GM21723 (cell line): ENCODE measurements at regions not wholly inside any gene's neighbourhood (a gene's known extent, or its start where the extent isn't known, plus 50 kb on each side); places are given as distances from the start of the nearest gene placed in this dataset.

Experiments
- ATAC-seq: cut with Tn5 transposase; IDR thresholded peaks from one replicate; pipeline ENCODE4 v1.9.1; 2021; ENCODE audit warnings: mild to moderate bottlenecking, moderate library complexity; ENCODE audit not compliant: unreplicated experiment

DNA sequence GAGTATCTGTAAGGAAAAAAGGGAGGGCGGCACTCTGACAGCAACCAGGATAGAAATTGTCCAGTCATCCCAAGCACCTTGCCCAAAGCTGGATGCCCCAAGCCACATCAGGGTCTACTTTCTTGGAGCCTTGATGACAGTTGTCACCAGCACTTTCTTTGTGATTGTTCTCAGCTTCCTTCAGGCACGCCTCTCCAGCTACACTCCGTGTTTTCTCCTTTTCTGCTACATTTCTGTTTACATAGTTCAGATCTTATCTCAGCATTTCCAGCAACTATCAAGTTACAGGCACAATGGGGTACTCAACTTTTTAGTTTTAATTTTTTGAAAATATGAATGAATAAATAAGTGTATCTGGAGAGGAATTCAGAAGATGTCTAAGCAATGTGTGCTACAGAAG lies 115.3 kb upstream of the CELF4 start:
- ATAC-seq = no peak

- no peak for ATAC-seq
Measured at GRCh38 chr18:37676276-37676675, 110.7 kb upstream of the CELF4 start.

GRCh38 chr18:37675699-37676098 lies 110.1 kb upstream of the CELF4 start:
- ATAC-seq = no peak

- ATAC-seq = no peak
Measured at GRCh38 chr18:37674570-37674969, 109.0 kb upstream of the CELF4 start.

GRCh38 chr18:37673671-37674070 lies 108.1 kb upstream of the CELF4 start:
- no peak for ATAC-seq

GRCh38 chr18:37672932-37673595 lies 107.5 kb upstream of the CELF4 start:
- ATAC-seq = no peak

GRCh38 chr18:37672001-37672400 lies 106.4 kb upstream of the CELF4 start:
- no peak for ATAC-seq

- ATAC-seq = no peak
Measured at GRCh38 chr18:37671530-37671929, 105.9 kb upstream of the CELF4 start.

GRCh38 chr18:37671119-37671518 lies 105.5 kb upstream of the CELF4 start:
- no peak for ATAC-seq

DNA sequence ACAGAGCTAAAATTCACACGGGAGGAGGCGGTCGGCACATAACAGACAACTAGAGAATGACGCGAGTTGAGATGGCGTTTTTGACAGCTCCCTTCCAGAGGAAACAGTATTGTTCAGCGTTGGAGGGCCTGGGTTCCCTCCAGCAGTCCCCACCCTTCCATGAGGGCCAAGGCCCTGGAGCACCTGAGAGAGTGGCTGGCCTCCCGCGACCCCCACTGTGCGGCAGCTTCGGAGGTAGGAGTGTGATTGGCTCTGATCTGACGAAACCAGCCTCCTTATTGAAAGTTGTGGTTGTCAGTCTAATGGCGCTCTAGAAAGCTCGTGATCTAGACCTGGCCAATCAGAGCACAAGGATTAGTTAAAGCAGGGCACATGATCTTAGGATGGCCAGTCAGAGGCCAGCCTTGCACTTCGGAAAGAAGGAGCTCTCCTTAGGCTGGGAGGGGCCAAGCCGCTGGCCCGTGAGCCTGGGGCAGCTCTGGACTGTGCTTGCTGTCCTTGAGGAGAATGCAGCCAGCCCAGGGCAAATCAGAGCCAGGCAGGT lies 104.5 kb upstream of the CELF4 start:
- ATAC-seq = no peak

DNA sequence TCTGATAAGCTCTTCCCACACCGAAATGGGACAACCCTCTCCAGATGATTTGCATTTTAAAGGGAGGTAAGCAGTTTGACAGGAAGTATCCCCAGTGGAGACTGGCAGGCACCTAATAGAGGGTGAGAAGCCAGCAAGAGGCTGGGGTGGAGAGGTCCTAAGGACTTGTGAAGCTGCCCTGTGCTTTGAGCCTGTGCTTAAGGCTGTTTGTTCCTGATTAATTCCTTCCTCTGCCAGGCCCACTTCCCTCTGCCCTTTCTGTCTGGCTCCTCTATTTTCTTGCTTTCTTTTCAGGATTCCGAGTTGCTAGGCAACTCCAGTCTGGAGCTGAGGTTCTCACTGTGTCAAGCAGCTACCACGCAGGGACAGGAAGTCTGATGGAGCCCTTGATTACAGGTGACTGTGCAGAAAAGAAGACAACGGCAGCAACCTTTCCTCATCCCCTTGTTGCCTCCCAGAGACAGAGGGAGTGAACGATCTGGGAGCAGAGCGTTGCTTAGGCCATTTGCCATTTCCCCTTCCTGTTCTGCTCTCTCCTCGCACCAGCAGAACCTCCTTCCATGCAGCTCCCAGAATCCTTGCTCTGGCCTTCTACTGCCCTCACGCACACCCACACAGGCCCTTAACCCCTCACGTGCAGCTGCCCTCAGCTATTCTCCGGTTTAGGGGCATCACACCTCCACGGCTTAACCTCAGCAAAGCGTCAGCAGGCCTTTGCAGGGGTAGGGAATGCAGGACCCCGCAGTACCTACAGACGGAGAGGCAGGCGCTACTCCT lies 103.6 kb upstream of the CELF4 start:
- ATAC-seq = no peak

DNA sequence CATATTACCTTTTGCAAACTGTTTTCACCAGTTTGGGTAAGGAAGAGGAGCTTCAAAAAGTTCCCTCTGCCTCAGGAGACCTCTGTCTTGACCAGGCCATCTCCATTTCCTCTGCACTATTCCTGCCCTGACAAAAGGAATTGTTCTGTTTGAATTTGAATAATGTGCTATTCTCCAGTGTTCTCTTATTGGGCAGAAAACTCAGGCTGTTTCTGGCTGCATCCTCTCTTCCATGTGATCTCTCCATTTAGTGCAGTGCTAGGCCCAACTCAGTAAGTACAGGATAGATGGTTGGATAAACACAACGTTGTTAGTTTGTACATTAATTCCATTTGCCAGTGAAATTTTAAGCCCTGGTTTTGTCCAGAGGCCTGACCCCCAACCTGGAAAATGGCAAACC lies 102.2 kb upstream of the CELF4 start:
- no peak for ATAC-seq

DNA sequence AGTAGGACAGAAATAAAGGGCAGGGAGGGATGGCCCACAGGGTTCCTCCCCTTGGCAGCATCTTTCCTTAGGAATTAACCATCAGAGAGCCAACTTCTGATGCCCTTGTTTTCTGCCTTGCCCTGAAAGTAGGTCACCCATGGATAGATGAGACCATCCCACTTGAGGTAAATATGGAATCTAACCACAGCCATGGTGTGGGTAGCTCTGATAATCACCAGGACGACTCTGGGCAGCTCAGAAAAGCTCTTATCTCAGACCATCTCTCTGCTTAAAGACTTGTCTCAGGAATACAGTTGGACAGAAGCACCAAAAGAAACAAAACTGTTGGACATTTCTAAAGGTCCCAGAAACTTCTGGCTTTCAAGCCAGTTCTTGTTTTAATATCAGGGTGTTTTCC lies 101.4 kb upstream of the CELF4 start:
- no peak for ATAC-seq

DNA sequence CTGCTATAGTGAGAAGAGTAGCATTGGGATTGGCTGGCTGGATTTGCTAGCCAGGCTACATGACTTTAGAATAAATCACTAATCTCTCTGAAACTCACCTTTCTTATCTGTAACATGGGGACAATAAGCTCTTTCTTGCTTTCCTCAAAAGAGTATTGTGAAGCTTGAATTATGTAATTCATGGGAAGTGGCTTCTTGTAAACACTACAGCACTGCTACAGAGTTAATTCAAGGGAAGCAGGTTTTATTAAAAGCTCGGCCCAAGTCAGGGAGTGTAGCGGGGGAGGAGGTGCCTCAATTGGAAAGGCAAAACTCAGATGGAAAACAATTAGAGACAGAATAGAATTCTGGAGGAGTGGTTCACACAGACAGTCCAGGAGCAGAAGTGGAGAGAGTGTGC lies 100.9 kb upstream of the CELF4 start:
- no peak for ATAC-seq

GRCh38 chr18:37665346-37665745 lies 99.7 kb upstream of the CELF4 start:
- ATAC-seq = no peak

DNA sequence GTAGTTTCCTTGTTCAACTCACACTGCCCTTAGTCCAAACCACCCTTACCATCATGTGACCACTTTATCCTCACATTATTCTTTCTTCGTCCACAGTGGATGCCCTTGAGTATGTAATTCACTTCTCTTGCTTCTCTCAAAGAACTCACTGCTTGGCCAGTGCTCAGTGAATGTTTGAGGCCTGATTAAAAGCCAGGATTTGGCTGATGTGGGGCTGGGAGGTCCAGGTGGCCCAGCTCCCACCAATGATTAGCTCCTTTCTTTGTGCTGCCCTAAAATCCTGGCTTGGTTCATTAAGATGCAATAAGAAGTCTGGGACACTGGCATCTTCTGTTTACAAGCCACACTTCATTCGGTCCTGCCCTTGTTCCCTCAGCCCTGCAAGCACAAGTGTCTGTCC lies 97.8 kb upstream of the CELF4 start:
- no peak for ATAC-seq

- ATAC-seq = no peak
Measured at GRCh38 chr18:37662546-37663339, 97.1 kb upstream of the CELF4 start.

GRCh38 chr18:37662099-37662498 lies 96.5 kb upstream of the CELF4 start:
- ATAC-seq = no peak

DNA sequence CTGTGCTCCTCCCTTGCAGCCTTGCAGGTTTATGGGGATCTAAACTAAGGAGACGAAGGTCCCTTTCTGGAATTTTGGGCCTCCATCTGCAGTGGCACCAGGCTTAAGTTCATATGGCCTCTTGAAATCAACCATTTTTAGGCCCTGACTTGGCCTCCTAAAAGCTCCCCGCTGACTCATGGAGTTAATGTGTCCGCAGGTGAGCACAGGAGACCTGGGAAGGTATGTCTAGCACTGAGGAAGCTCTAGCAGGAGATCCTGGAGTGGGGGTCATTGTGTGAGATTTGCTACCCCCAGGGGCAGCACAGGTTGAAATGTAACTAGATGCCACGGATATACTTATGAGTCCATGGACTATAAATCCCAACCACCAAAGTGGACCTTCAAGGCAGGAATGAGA lies 95.9 kb upstream of the CELF4 start:
- no peak for ATAC-seq

- ATAC-seq = no peak
Measured at GRCh38 chr18:37661061-37661460, 95.5 kb upstream of the CELF4 start.

- ATAC-seq = no peak
Measured at GRCh38 chr18:37660658-37661057, 95.1 kb upstream of the CELF4 start.

GRCh38 chr18:37659906-37660305 lies 94.3 kb upstream of the CELF4 start:
- no peak for ATAC-seq
